Fibroblast of mammary gland (primary cell): ENCODE measurements at regions not wholly inside any gene's neighbourhood (a gene's known extent, or its start where the extent isn't known, plus 50 kb on each side); places are given as distances from the start of the nearest gene placed in this dataset.

ENCODE experiments used
- DNase-seq: peaks from one replicate; pipeline ENCODE4 v3.0.0-alpha.2; 2010; ENCODE audit warnings: low read depth
- H3K4me3 ChIP-seq: 2 replicates; pipeline ENCODE4 v1.5.1; 2011; ENCODE audit warnings: low read depth, mild to moderate bottlenecking, low read length, moderate library complexity; ENCODE audit not compliant: control insufficient read depth
- CTCF ChIP-seq: conservative IDR thresholded peaks from 2 replicates; pipeline ENCODE4 v1.5.1; 2011; ENCODE audit warnings: low read depth, low read length, inconsistent platforms; ENCODE audit not compliant: control insufficient read depth, insufficient read depth

- no peak for DNase-seq
- no peak for TF ChIP-seq CTCF
- H3K4me3 ChIP-seq = no peak overlapping the region
Observed at GRCh38 chr6:147757291-147757690, 248.8 kb downstream of the SAMD5 start.

- H3K4me3 ChIP-seq = no peak overlapping the region
- no peak for DNase-seq
- TF ChIP-seq CTCF = no peak
Observed at GRCh38 chr6:147758303-147758702, 249.8 kb downstream of the SAMD5 start.

- peak; percentile 8 for DNase-seq
- H3K4me3 ChIP-seq = no peak overlapping the region
- TF ChIP-seq CTCF = no peak
Observed at GRCh38 chr6:147759093-147759492, 250.6 kb downstream of the SAMD5 start.

- no peak for TF ChIP-seq CTCF
- DNase-seq = no peak
Observed at GRCh38 chr6:147759536-147759935, 251.0 kb downstream of the SAMD5 start.

GRCh38 chr6:147765541-147765940 is 257.1 kb downstream of the SAMD5 start:
- TF ChIP-seq CTCF = no peak
- no peak for DNase-seq
- no peak overlapping the region for H3K4me3 ChIP-seq

More at GRCh38 chr6:147759536-147759935, 251.0 kb downstream of the SAMD5 start:
- no peak overlapping the region for H3K4me3 ChIP-seq

- TF ChIP-seq CTCF = no peak
- no peak overlapping the region for H3K4me3 ChIP-seq
- no peak for DNase-seq
Observed at GRCh38 chr6:147768969-147769368, 260.5 kb downstream of the SAMD5 start.

- no peak for DNase-seq
- no peak for TF ChIP-seq CTCF
Observed at GRCh38 chr6:147769496-147770087, 261.1 kb downstream of the SAMD5 start.

More at GRCh38 chr6:147769496-147770087, 261.1 kb downstream of the SAMD5 start:
- no peak overlapping the region for H3K4me3 ChIP-seq
